ENCODE measurements at regions not wholly inside any gene's neighbourhood (a gene's known extent, or its start where the extent isn't known, plus 50 kb on each side); places are given as distances from the start of the nearest gene placed in this dataset.

- ChIA-PET POLR2A (no interaction called here), CTCF (interaction anchor here (1.1 to 2.3 kb wide), 2 partner anchors 24 to 129 kb away, joined by 3 to 7 read pairs; no protein-coding TSS in a partner anchor)
- H3K4me3 ChIP-seq (ENCODE audit: low read depth, low read length): no peak overlapping the region
- no peak for DNase-seq (ENCODE audit: low read depth, low spot score)
- no peak for TF ChIP-seq CTCF (IDR thresholded peaks at IDR 0.05; ENCODE audit: insufficient read depth, low read length, missing control alignments)
Measured at GRCh38 chr2:23327887-23328286, 57.1 kb upstream of the KLHL29 start.

GRCh38 chr2:23330214-23330613 lies 54.8 kb upstream of the KLHL29 start:
- CTCF ChIA-PET: interaction anchor here (1.4 to 1.5 kb wide), 3 partner anchors 14 to 431 kb away, joined by 3 to 5 read pairs (median 4); no protein-coding TSS in a partner anchor
- POLR2A ChIA-PET: no interaction called here
- no peak for DNase-seq (ENCODE audit: low read depth, low spot score)
- peak; percentile 20 for TF ChIP-seq CTCF (IDR thresholded peaks at IDR 0.05; ENCODE audit: insufficient read depth, low read length, missing control alignments)
- no peak overlapping the region for H3K4me3 ChIP-seq (ENCODE audit: low read depth, low read length)

Measured in AG04449 (cell line).